CD14-positive monocyte (primary cell): ENCODE measurements at regions not wholly inside any gene's neighbourhood (a gene's known extent, or its start where the extent isn't known, plus 50 kb on each side); places are given as distances from the start of the nearest gene placed in this dataset.

Experiments used
- DNase-seq, 3 donors: peaks; one replicate each; pipeline ENCODE4 v3.0.0-alpha.2; 2011 to 2022
- H2AFZ ChIP-seq: 2 replicates; pipeline ENCODE4 v1.6.0; 2012; ENCODE audit warnings: mild to moderate bottlenecking, low read depth, low read length, inconsistent platforms; ENCODE audit not compliant: insufficient read depth, poor library complexity, severe bottlenecking
- H3K27ac ChIP-seq, 2 donors: 1 replicate in 1 of 2; 2 replicates in 1 of 2; pipeline ENCODE4 v1.5.1; 2012 to 2013; ENCODE audit warnings: low read length in 2 of 2, control low read depth in 1 of 2, inconsistent platforms in 1 of 2, low read depth in 1 of 2, mild to moderate bottlenecking in 1 of 2
- H3K27me3 ChIP-seq, 2 donors: one replicate each; pipeline versions ENCODE4 v1.6.0 to v1.6.1; 2011 to 2013; ENCODE audit warnings: low read length in 2 of 2; ENCODE audit not compliant: control insufficient read depth in 2 of 2, insufficient read depth in 2 of 2
- H3K36me3 ChIP-seq, 2 donors: replicated peaks in 1 of 2; 1 replicate in 1 of 2; 2 replicates in 1 of 2; pipeline versions ENCODE4 v1.5.1 to v1.6.1; 2012 to 2013; ENCODE audit warnings: low read length in 2 of 2, control low read depth in 1 of 2, inconsistent platforms in 1 of 2, mild to moderate bottlenecking in 1 of 2; ENCODE audit not compliant: insufficient read depth in 2 of 2, control insufficient read depth in 1 of 2
- H3K4me1 ChIP-seq, 2 donors: 1 replicate in 1 of 2; 2 replicates in 1 of 2; pipeline versions ENCODE4 v1.5.1 to v1.6.1; 2012 to 2013; ENCODE audit warnings: low read length in 2 of 2, control low read depth in 1 of 2, inconsistent platforms in 1 of 2, mild to moderate bottlenecking in 1 of 2, moderate library complexity in 1 of 2; ENCODE audit not compliant: insufficient read depth in 2 of 2, control insufficient read depth in 1 of 2
- H3K4me2 ChIP-seq: replicated peaks from 2 replicates; pipeline ENCODE3; 2012; ENCODE audit warnings: low read length, moderate library complexity, mild to moderate bottlenecking; ENCODE audit not compliant: poor library complexity, severe bottlenecking; ENCODE audit errors: extremely low read depth
- H3K4me3 ChIP-seq, 3 experiments: fragments of 200-600 bp in 1 of 3; sonication (generic) in 1 of 3; replicated peaks in 1 of 3; 1 replicate in 2 of 3; 2 replicates in 1 of 3; pipeline ENCODE4 v1.5.1; 2011 to 2013; ENCODE audit warnings: low read length in 3 of 3, mild to moderate bottlenecking in 3 of 3, control low read depth in 2 of 3, low read depth in 2 of 3, inconsistent platforms in 1 of 3, moderate library complexity in 1 of 3
- H3K79me2 ChIP-seq: 2 replicates; pipeline ENCODE4 v1.6.0; 2012; ENCODE audit warnings: mild to moderate bottlenecking, control low read depth, inconsistent platforms, low read length, moderate library complexity; ENCODE audit not compliant: insufficient read depth
- H3K9ac ChIP-seq: 2 replicates; pipeline ENCODE4 v1.6.0; 2017; ENCODE audit warnings: low read length, mild to moderate bottlenecking; ENCODE audit not compliant: insufficient read depth, poor library complexity, severe bottlenecking
- H3K9me3 ChIP-seq, 2 donors: replicated peaks in 1 of 2; 1 replicate in 1 of 2; 2 replicates in 1 of 2; pipeline versions ENCODE4 v1.5.1 to v1.6.1; 2012 to 2013; ENCODE audit warnings: low read length in 2 of 2, control low read depth in 1 of 2; ENCODE audit not compliant: control insufficient read depth in 1 of 2, insufficient read depth in 1 of 2
- H4K20me1 ChIP-seq: 2 replicates; pipeline ENCODE4 v1.6.0; 2012; ENCODE audit warnings: mild to moderate bottlenecking, low read length, control low read depth, moderate library complexity; ENCODE audit not compliant: insufficient read depth
- H3K27ac Mint-ChIP-seq, 7 donors: one replicate each; pipeline ENCODE4 v1.8.0; 2020; ENCODE audit warnings: mild to moderate bottlenecking in 7 of 7, mixed read lengths in 7 of 7, moderate library complexity in 6 of 7, inconsistent platforms in 2 of 7
- H3K27me3 Mint-ChIP-seq, 3 donors: one replicate each; pipeline ENCODE4 v1.8.0; 2021 to 2022; ENCODE audit warnings: low read depth in 3 of 3, mild to moderate bottlenecking in 3 of 3, mixed read lengths in 3 of 3, moderate library complexity in 3 of 3, inconsistent platforms in 1 of 3
- H3K36me3 Mint-ChIP-seq, 2 donors: one replicate each; pipeline ENCODE4 v1.8.0; 2020; ENCODE audit warnings: mixed read lengths in 2 of 2, inconsistent platforms in 1 of 2, mild to moderate bottlenecking in 1 of 2
- H3K4me1 Mint-ChIP-seq: one replicate; pipeline ENCODE4 v1.8.0; 2020; ENCODE audit warnings: mild to moderate bottlenecking, mixed read lengths
- H3K4me3 Mint-ChIP-seq, 2 donors: one replicate each; pipeline ENCODE4 v1.8.0; 2020; ENCODE audit warnings: mild to moderate bottlenecking in 2 of 2, mixed read lengths in 2 of 2, moderate library complexity in 1 of 2
- H3K9me3 Mint-ChIP-seq, 7 donors: one replicate each; pipeline ENCODE4 v1.8.0; 2020 to 2022; ENCODE audit warnings: mixed read lengths in 7 of 7, mild to moderate bottlenecking in 6 of 7, moderate library complexity in 6 of 7, inconsistent platforms in 2 of 7
- WGBS: methylation state at CpG from one replicate; pipeline ENCODE4 v1.1.5; 2013; ENCODE audit warnings: missing lambda C conversion rate; ENCODE audit not compliant: insufficient coverage; 5-methylcytosine and 5-hydroxymethylcytosine counted together
- intact Hi-C, 2 donors: fragments of 100-400 bp; cut with micrococcal nuclease; formaldehyde crosslinking; loops; one replicate each; pipeline versions ENCODE4 v1.15.0 to v1.15.1; 2023
- TF ChIP-seq, protein P1 (sequence below): fragments of 200-600 bp; IDR thresholded peaks from one replicate; pipeline ENCODE4 v1.8.0; 2022; ENCODE audit warnings: antibody characterized with exemption, mild to moderate bottlenecking

GRCh38 chr3:10616321-10616720, 110.9 kb upstream of the ATP2B2 start:
- no peak overlapping the region for H3K4me3 Mint-ChIP-seq
- H3K9me3 Mint-ChIP-seq = peaks cover 13 to 27% (median 19%) of the 10 kb centered on the region in 7 donors
- Histone ChIP-seq H3K27me3 (no peaks in the 10 kb centered on the region), H3K4me1 (no peaks in the 10 kb centered on the region), H3K9ac (no peak overlapping the region), H3K4me2 (no peak overlapping the region), H3K36me3 (no peaks in the 10 kb centered on the region), H3K4me3 (no peak overlapping the region), H3K79me2 (no peaks in the 10 kb centered on the region), H3K27ac (no peak overlapping the region), H3K9me3 (peaks cover 19% of the 10 kb centered on the region in 2 donors), H4K20me1 (no peaks in the 10 kb centered on the region), H2AFZ (no peak overlapping the region)
- H3K27me3 Mint-ChIP-seq = peaks cover 5 to 10% (median 10%) of the 10 kb centered on the region in 3 donors
- H3K36me3 Mint-ChIP-seq = no peaks in the 10 kb centered on the region
- no peak overlapping the region for H3K27ac Mint-ChIP-seq
- no peak for DNase-seq
- no CpG with 5 or more reads among the region's 1 CpG for WGBS
- intact Hi-C loops = no loop called here
- H3K4me1 Mint-ChIP-seq = peaks cover 2% of the 10 kb centered on the region
- TF ChIP-seq, protein P1, sequence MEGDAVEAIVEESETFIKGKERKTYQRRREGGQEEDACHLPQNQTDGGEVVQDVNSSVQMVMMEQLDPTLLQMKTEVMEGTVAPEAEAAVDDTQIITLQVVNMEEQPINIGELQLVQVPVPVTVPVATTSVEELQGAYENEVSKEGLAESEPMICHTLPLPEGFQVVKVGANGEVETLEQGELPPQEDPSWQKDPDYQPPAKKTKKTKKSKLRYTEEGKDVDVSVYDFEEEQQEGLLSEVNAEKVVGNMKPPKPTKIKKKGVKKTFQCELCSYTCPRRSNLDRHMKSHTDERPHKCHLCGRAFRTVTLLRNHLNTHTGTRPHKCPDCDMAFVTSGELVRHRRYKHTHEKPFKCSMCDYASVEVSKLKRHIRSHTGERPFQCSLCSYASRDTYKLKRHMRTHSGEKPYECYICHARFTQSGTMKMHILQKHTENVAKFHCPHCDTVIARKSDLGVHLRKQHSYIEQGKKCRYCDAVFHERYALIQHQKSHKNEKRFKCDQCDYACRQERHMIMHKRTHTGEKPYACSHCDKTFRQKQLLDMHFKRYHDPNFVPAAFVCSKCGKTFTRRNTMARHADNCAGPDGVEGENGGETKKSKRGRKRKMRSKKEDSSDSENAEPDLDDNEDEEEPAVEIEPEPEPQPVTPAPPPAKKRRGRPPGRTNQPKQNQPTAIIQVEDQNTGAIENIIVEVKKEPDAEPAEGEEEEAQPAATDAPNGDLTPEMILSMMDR = no peak

DNA sequence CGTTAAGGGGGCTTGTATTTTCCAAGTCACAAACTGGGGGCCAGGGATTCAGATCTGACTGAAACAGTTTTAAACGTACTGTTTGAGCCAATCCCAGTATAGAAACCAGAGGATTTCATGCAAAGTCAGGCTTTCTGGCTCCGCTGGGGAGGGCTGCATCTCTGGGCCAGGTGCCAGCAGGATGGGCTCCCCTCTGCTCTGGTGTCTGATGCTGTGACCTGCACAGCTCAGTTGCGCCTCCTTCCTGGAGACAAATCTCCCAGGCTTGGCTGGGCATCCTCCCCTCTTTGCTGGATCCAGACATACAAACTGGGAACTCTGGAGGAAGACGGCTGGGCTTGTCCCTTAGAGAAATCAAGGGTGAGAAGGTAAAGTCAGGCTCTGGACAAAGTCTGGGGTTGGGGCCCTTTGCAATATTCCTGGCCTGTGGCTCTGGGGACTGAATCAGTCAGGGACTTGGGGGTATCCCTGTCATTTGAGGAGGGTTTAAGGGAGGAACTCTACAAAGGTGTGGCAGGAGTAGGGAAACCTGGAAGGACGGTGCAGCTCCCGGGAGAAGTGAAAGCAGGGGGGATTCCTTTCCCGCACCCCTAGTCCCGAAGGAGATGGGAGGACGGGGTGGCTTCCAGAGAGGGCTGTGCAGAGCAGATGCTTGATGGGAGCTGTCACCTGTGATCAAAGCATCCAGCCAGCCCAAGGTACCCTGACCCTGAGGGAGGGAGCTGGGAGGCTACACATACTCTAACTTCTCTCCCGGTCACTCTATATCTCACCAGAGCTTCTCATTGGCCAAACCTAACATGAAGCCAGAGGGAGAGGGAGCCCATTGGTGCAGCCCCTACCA, 114.8 kb upstream of the ATP2B2 start:
- Histone ChIP-seq H3K36me3 (no peaks in the 10 kb centered on the region), H3K27ac (no peak overlapping the region), H3K4me2 (no peak overlapping the region), H2AFZ (no peak overlapping the region), H3K27me3 (no peaks in the 10 kb centered on the region), H4K20me1 (no peaks in the 10 kb centered on the region), H3K9ac (no peak overlapping the region), H3K4me3 (no peak overlapping the region), H3K9me3 (no peaks in the 10 kb centered on the region), H3K4me1 (no peaks in the 10 kb centered on the region), H3K79me2 (no peaks in the 10 kb centered on the region)
- 76% methylated on average over 10 of the region's 11 CpGs for WGBS
- DNase-seq = no peak
- intact Hi-C loops = no loop called here
- no peaks in the 10 kb centered on the region for H3K36me3 Mint-ChIP-seq
- no peak overlapping the region for H3K4me3 Mint-ChIP-seq
- TF ChIP-seq, protein P1 = no peak
- H3K27me3 Mint-ChIP-seq = peaks cover 3 to 10% (median 8%) of the 10 kb centered on the region in 3 donors
- peaks cover 2% of the 10 kb centered on the region for H3K4me1 Mint-ChIP-seq
- no peak overlapping the region for H3K27ac Mint-ChIP-seq
- peaks cover 0 to 3% (median 0%) of the 10 kb centered on the region in 7 donors for H3K9me3 Mint-ChIP-seq
